Activated CD4-positive, CD25-positive, alpha-beta regulatory T cell treated with anti-CD3 and anti-CD28 coated beads, Interleukin-2, amount 50 U/mL, for 16 hours (primary cell): ENCODE measurements at regions not wholly inside any gene's neighbourhood (a gene's known extent, or its start where the extent isn't known, plus 50 kb on each side); places are given as distances from the start of the nearest gene placed in this dataset.

Experiments used
- DNase-seq: peaks from one replicate; pipeline ENCODE4 v3.0.0-alpha.2; 2020; ENCODE audit warnings: low read depth, low spot score

GRCh38 chr11:109970516-109971183 is 122.5 kb upstream of the ZC3H12C start:
- no peak for DNase-seq

GRCh38 chr11:109971184-109971523 is 122.0 kb upstream of the ZC3H12C start:
- no peak for DNase-seq

- DNase-seq = no peak
Observed at GRCh38 chr11:109972181-109972715, 120.9 kb upstream of the ZC3H12C start.

GRCh38 chr11:109972939-109973338 is 120.3 kb upstream of the ZC3H12C start:
- no peak for DNase-seq

- no peak for DNase-seq
Observed at GRCh38 chr11:109973486-109973885, 119.7 kb upstream of the ZC3H12C start.

- DNase-seq = no peak
Observed at GRCh38 chr11:109974523-109974922, 118.7 kb upstream of the ZC3H12C start.

- no peak for DNase-seq
Observed at GRCh38 chr11:109978895-109979294, 114.3 kb upstream of the ZC3H12C start.

GRCh38 chr11:109981031-109981636 is 112.1 kb upstream of the ZC3H12C start:
- DNase-seq = no peak

- no peak for DNase-seq
Observed at GRCh38 chr11:109983358-109983757, 109.8 kb upstream of the ZC3H12C start.

- DNase-seq = no peak
Observed at GRCh38 chr11:109984634-109985289, 108.4 kb upstream of the ZC3H12C start.

- no peak for DNase-seq
Observed at GRCh38 chr11:109986488-109986887, 106.7 kb upstream of the ZC3H12C start.

- DNase-seq = no peak
Observed at GRCh38 chr11:109991835-109992234, 101.4 kb upstream of the ZC3H12C start.

GRCh38 chr11:109993786-109994185 is 99.4 kb upstream of the ZC3H12C start:
- DNase-seq = no peak

GRCh38 chr11:109994907-109995306 is 98.3 kb upstream of the ZC3H12C start:
- no peak for DNase-seq

GRCh38 chr11:109996060-109996459 is 97.1 kb upstream of the ZC3H12C start:
- DNase-seq = no peak

- DNase-seq = no peak
Observed at GRCh38 chr11:109998921-109999320, 94.3 kb upstream of the ZC3H12C start.

- no peak for DNase-seq
Observed at GRCh38 chr11:110000031-110000502, 93.1 kb upstream of the ZC3H12C start.

- no peak for DNase-seq
Observed at GRCh38 chr11:110000850-110001249, 92.3 kb upstream of the ZC3H12C start.

GRCh38 chr11:110003426-110003825 is 89.8 kb upstream of the ZC3H12C start:
- DNase-seq = no peak

- DNase-seq = no peak
Observed at GRCh38 chr11:110011595-110011994, 81.6 kb upstream of the ZC3H12C start.

- DNase-seq = no peak
Observed at GRCh38 chr11:110015695-110016094, 77.5 kb upstream of the ZC3H12C start.

- no peak for DNase-seq
Observed at GRCh38 chr11:110019675-110020074, 73.5 kb upstream of the ZC3H12C start.

GRCh38 chr11:110022548-110022947 is 70.6 kb upstream of the ZC3H12C start:
- DNase-seq = no peak
